ENCODE measurements at regions not wholly inside any gene's neighbourhood (a gene's known extent, or its start where the extent isn't known, plus 50 kb on each side); places are given as distances from the start of the nearest gene placed in this dataset.

DNA sequence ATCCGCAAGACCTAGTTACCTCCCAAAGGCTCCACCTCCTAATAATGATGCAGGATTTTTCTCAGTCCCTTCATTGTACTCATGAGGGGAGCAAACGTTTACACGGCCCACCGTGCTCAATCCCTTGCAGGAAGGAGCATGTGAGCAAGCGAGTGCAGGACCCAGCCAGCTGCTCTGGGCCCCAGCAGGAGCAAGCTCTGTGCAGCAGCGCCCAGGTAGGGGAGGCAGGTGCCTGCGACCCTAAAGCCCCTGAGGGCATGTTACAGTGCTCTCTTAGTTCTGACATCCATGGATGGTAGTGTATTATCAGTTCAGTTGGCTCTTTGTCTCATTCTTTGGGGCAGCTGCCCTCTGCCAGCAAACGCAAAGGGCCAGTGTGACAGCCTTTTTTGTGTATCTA is 143.4 kb downstream of the TBXT start:
- Histone ChIP-seq H3K9ac (ENCODE audit: low read length) (no peak overlapping the region), H3K27me3 (ENCODE audit: control insufficient read depth, insufficient read depth, low read length) (no peaks in the 10 kb centered on the region), H3K4me3 (ENCODE audit: low read length) (no peak overlapping the region), H3K9me3 (ENCODE audit: control insufficient read depth, low read length) (no peaks in the 10 kb centered on the region), H3K4me1 (ENCODE audit: control insufficient read depth, insufficient read depth, low read length) (no peaks in the 10 kb centered on the region), H3K36me3 (ENCODE audit: control insufficient read depth, insufficient read depth, low read length) (no peaks in the 10 kb centered on the region)

DNA sequence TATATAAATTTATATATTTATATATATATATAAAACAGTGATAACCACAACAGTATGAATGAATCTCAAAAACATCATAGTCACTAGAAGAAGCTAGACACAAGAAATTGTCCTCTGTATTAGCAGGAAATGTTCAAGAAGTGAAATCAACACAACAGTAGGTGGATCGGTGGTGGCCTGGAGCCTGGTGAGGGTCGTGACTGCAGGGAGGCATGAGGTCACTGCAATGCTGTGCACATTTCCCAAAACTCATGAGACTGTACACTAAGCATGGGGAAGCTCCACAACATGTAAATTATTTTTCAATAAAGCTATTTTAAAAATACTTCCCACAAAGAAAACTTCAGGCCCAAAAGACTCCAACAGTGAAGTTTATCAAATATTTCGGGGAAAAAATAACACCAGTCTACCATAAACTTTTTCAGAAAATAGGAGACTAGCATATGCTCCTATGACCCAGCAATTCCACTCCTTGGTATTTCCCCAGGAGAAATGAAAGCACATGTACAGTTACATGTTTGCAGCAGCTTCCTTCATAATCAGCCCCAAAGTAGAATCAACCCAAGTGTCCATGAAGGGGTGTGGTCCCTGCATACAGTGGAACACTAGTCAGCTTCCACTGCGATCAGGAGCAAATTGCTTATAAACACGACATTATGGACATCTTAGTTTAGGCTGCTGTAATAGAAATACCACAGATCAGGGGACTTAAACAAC is 144.2 kb downstream of the TBXT start:
- no peaks in the 10 kb centered on the region for H3K9me3 ChIP-seq (ENCODE audit: control insufficient read depth, low read length)
- no peaks in the 10 kb centered on the region for H3K4me1 ChIP-seq (ENCODE audit: control insufficient read depth, insufficient read depth, low read length)
- no peaks in the 10 kb centered on the region for H3K36me3 ChIP-seq (ENCODE audit: control insufficient read depth, insufficient read depth, low read length)
- no peak overlapping the region for H3K9ac ChIP-seq (ENCODE audit: low read length)
- no peaks in the 10 kb centered on the region for H3K27me3 ChIP-seq (ENCODE audit: control insufficient read depth, insufficient read depth, low read length)
- H3K4me3 ChIP-seq (ENCODE audit: low read length) = no peak overlapping the region

DNA sequence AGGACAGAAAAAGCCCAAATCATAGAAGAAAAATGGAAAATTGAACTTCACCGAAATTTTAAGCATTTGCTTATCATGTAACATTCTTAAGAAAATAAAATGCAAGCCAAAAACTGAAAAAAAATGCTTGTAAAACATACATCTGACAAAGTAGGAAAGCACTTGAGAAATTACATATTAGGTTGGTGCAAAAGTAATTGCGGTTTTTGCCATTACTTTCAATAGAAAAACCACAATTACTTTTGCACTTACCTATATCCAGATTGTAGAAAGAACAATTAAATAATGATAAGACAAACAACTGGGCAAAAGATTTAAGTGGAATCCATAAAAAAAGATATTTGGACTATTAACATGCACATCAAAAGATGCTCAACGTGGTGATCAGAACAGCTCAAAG is 146.2 kb downstream of the TBXT start:
- H3K4me1 ChIP-seq (ENCODE audit: control insufficient read depth, insufficient read depth, low read length) = no peaks in the 10 kb centered on the region
- no peaks in the 10 kb centered on the region for H3K9me3 ChIP-seq (ENCODE audit: control insufficient read depth, low read length)
- no peaks in the 10 kb centered on the region for H3K36me3 ChIP-seq (ENCODE audit: control insufficient read depth, insufficient read depth, low read length)
- H3K4me3 ChIP-seq (ENCODE audit: low read length) = no peak overlapping the region
- no peaks in the 10 kb centered on the region for H3K27me3 ChIP-seq (ENCODE audit: control insufficient read depth, insufficient read depth, low read length)
- no peak overlapping the region for H3K9ac ChIP-seq (ENCODE audit: low read length)

DNA sequence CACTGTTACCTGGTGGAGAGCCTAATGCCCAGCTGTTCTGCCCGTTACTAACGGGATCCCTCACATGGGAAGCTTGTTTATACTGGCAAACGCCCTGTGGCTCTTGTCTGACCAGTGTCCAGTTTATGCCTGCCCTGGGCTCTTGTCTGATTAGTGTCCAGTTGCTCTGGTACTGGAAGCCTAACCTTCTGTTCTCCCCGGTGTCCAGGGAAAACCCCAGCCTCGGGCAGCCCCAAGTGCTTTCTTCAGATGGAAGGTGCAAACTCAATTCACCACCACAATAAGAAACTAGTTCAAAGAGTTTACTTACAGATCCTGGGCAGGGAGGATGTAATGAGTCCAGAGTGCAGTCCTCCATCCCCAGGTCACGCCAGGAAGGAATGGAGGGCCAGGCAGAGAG is 148.4 kb downstream of the TBXT start:
- Histone ChIP-seq H3K27me3 (ENCODE audit: control insufficient read depth, insufficient read depth, low read length) (no peaks in the 10 kb centered on the region), H3K9me3 (ENCODE audit: control insufficient read depth, low read length) (no peaks in the 10 kb centered on the region)

DNA sequence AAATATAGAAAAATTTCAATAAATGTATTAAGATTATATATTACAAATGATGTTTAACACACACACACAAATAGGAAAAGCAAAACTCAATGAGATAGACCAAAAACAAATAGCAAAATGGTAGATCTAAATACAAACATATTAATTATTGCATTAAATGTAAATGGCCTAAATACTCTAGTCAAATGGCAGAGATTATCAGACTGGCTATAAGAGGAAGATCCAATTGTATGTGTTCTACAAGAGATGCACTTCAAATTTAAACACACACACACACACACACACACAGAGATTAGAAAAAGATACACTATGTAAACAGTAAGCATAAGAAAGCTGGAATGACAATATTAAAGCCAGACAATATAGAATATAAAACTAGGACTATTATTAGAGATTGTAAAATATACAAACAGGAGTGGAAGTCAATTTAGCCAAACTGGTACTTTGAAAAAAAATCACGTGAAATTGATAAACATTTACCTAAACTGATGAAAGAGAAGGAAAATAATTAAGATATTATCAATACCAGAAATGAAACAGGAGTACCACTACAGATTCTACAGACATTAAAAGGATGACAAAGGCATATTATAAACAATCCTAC is 150.5 kb downstream of the TBXT start:
- Histone ChIP-seq H3K4me3 (ENCODE audit: low read length) (no peak overlapping the region), H3K9me3 (ENCODE audit: control insufficient read depth, low read length) (no peaks in the 10 kb centered on the region), H3K4me1 (ENCODE audit: control insufficient read depth, insufficient read depth, low read length) (no peaks in the 10 kb centered on the region), H3K9ac (ENCODE audit: low read length) (no peak overlapping the region), H3K36me3 (ENCODE audit: control insufficient read depth, insufficient read depth, low read length) (no peaks in the 10 kb centered on the region), H3K27me3 (ENCODE audit: control insufficient read depth, insufficient read depth, low read length) (no peaks in the 10 kb centered on the region)

More for the DNA sequence above, 148.4 kb downstream of the TBXT start:
- Histone ChIP-seq H3K4me1 (ENCODE audit: control insufficient read depth, insufficient read depth, low read length) (no peaks in the 10 kb centered on the region), H3K36me3 (ENCODE audit: control insufficient read depth, insufficient read depth, low read length) (no peaks in the 10 kb centered on the region), H3K4me3 (ENCODE audit: low read length) (no peak overlapping the region), H3K9ac (ENCODE audit: low read length) (no peak overlapping the region)

DNA sequence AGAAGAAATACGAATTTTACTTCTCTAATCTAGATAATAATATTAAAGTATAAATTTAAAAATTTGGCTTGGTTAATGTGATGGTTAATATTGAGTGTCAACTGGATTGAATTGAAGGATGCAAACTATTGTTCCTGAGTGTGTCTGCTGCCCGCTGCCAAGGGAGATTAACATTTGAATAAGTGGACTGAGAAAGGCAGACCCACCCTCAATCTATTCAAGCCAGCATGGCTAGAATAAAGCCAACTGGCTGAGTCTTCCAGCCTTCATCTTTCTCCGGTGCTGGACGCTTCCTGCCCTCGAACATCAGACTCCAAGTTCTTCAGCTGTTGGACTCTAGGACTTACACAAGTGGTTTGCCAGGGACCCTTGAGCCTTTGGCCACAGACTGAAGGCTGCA is 152.7 kb downstream of the TBXT start:
- Histone ChIP-seq H3K4me3 (ENCODE audit: low read length) (no peak overlapping the region), H3K4me1 (ENCODE audit: control insufficient read depth, insufficient read depth, low read length) (no peaks in the 10 kb centered on the region), H3K36me3 (ENCODE audit: control insufficient read depth, insufficient read depth, low read length) (no peaks in the 10 kb centered on the region), H3K9ac (ENCODE audit: low read length) (no peak overlapping the region), H3K9me3 (ENCODE audit: control insufficient read depth, low read length) (no peaks in the 10 kb centered on the region), H3K27me3 (ENCODE audit: control insufficient read depth, insufficient read depth, low read length) (peaks cover 15% of the 10 kb centered on the region)

DNA sequence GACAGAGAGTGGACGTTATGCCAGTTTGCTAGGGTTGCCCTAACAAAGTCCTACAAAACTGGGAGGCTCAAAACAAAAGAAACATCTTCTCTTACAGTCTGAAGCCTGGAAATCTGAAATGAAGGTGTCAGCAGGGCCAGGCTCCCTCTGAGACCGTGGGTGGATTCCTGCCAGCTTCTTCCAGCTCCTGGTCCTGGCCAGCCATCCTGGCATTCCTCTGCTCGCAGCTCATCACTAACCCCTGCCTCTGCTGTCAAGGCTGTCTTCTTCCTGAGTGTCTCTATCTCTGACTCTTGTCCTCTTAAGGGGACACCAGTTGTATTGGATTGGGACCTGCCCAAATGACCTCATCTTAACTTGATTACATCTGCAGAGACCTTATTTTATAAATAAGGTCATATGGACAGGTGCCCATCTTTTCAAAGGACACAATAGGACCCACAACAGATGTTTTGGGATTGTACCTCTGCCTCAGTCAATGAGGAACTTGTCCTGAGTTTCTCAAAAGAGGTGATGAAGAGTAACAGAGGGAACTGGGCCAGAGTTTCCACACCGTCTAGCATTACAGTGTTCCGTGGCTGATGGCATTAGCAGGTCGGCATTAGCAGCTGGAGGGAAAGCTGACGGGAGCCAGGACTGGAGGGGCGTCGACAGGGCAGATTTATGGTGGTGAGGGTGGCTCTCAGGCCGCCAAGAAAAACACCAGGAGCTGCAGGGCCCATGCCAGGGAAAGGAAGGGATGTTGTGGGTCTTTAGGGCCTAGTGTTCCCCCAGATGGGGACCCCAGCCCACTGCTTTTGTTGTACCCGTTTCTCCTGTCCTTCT is 157.3 kb downstream of the TBXT start:
- Histone ChIP-seq H3K27me3 (ENCODE audit: control insufficient read depth, insufficient read depth, low read length) (peaks cover 55% of the 10 kb centered on the region), H3K9ac (ENCODE audit: low read length) (no peak overlapping the region), H3K4me3 (ENCODE audit: low read length) (no peak overlapping the region), H3K9me3 (ENCODE audit: control insufficient read depth, low read length) (no peaks in the 10 kb centered on the region), H3K36me3 (ENCODE audit: control insufficient read depth, insufficient read depth, low read length) (no peaks in the 10 kb centered on the region), H3K4me1 (ENCODE audit: control insufficient read depth, insufficient read depth, low read length) (no peaks in the 10 kb centered on the region)

DNA sequence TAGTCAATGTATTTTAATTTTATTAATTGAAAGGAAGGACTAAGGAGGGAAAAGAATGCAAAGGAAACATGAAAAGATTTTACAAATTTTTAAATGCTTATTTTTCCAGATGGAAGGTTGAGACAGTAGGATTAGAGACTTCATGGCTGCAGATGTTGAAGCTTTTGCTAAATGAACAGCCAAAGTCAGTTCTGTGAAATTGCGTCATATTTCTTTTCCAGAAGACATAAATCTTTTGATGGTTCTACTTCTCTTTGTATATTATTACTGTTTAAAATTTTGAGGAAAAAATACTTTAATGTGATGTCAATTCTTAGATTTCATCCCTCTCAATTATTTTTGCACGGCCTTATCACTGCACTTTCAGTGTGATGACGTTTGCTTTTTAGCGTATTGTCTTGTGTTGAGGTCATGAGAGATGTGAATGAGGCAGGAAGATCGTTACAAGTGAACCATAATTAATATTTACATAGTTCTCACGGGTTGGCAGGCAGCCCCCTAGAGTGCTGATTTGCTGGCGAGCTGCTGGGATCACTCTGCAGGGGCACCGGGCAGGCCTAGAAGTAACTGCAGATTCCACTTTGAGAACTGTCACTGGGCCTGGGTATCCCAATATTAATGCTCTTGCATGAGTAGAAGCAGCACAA is 158.1 kb downstream of the TBXT start:
- H3K9ac ChIP-seq (ENCODE audit: low read length) = no peak overlapping the region
- H3K4me3 ChIP-seq (ENCODE audit: low read length) = no peak overlapping the region
- no peaks in the 10 kb centered on the region for H3K4me1 ChIP-seq (ENCODE audit: control insufficient read depth, insufficient read depth, low read length)
- H3K9me3 ChIP-seq (ENCODE audit: control insufficient read depth, low read length) = no peaks in the 10 kb centered on the region
- H3K27me3 ChIP-seq (ENCODE audit: control insufficient read depth, insufficient read depth, low read length) = peaks cover 59% of the 10 kb centered on the region
- no peaks in the 10 kb centered on the region for H3K36me3 ChIP-seq (ENCODE audit: control insufficient read depth, insufficient read depth, low read length)

DNA sequence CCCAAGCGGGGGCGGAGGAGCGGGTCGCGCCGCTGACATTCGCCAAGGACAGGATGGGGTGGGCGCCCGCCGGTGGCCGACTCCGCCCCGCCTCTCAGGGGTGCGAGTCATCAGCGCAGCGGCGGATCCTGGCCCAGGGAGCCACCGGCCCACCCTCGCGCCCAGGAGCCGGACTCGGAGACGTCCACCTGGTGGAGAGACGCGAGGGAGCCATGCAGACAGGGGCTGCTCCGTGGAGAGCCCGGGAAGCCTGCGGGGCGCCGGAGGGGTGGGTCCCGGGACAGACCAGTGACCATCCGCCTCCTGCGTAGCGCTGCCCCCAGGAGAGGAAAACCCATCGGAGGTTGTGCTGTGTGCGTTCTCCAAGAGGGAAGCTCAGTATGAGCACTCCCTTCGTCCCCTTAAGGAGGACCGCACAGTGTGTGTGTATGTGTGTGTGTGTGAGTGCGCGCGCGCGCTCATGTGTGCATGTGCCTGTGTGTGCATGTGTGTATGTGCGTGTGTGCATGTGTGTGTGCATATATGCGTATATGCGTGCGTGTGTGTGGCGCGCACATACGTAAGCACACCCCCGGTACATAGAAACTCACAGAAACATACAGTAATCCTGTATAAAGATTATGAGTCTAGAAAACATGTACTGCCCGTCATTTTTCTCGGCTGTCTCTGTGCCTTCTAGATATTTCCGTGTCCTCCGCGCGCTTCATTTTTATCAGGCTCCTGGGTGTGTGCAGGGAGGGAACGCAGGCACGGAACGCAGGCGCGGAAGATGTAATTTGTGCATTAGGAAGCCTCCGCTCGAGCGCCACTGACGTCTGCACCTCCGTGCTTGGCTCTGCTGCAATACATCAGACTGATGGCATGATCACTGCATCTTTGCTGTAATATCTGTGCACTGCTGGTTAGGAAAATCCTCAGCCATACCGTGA is 158.9 kb downstream of the TBXT start:
- Histone ChIP-seq H3K36me3 (ENCODE audit: control insufficient read depth, insufficient read depth, low read length) (no peaks in the 10 kb centered on the region), H3K9ac (ENCODE audit: low read length) (no peak overlapping the region), H3K9me3 (ENCODE audit: control insufficient read depth, low read length) (no peaks in the 10 kb centered on the region), H3K4me1 (ENCODE audit: control insufficient read depth, insufficient read depth, low read length) (no peaks in the 10 kb centered on the region), H3K4me3 (ENCODE audit: low read length) (no peak overlapping the region), H3K27me3 (ENCODE audit: control insufficient read depth, insufficient read depth, low read length) (peaks cover 59% of the 10 kb centered on the region)

DNA sequence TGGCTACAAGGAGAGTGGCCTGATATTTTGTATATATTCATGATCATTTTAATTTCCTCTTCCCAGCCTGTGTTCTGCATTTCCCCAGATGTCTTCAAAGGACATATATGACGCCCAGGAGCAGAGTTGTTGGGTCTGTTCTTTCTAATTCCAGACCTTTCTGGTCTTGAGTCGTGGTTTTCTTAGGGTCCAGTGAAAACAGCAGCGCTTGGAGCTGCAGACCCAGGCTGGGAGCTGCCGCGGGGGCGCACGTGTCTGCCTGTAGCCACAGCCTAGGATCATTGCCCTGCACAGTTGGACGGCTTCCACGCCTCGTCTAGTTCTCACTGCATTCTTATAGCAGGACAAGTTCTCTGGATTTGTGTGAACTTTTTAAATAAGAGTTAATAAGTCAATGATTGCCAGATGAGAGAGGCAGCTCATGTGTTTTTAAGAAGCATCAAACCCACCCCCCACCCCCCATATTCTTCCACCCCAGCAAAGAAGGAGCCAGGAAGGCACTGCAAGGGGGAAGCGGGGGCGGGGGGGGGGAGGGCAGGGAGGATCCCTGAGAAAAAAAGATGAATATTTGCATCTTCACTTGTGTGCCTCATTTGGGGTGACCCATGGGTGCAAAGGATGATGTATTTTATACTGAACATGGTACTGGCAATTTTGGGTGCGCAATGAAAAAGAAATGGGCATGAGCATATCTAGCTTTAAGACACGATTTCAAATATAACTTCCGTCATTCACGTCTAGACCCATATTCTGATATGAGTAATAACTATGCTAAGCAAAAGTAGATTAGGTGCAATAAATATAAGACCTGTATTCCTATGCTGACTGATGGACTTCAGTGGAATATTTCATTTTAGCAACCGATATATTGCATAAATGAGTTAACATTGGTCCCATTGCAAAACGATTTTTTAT is 160.0 kb downstream of the TBXT start:
- Histone ChIP-seq H3K4me1 (ENCODE audit: control insufficient read depth, insufficient read depth, low read length) (no peaks in the 10 kb centered on the region), H3K9me3 (ENCODE audit: control insufficient read depth, low read length) (no peaks in the 10 kb centered on the region), H3K9ac (ENCODE audit: low read length) (no peak overlapping the region), H3K36me3 (ENCODE audit: control insufficient read depth, insufficient read depth, low read length) (no peaks in the 10 kb centered on the region), H3K4me3 (ENCODE audit: low read length) (no peak overlapping the region), H3K27me3 (ENCODE audit: control insufficient read depth, insufficient read depth, low read length) (peaks cover 59% of the 10 kb centered on the region)
